Dermis blood vessel endothelial cell (primary cell): ENCODE measurements at regions not wholly inside any gene's neighbourhood (a gene's known extent, or its start where the extent isn't known, plus 50 kb on each side); places are given as distances from the start of the nearest gene placed in this dataset.
"Not testable (repeated sequence)": the region's sequence is repeated elsewhere in the genome, so short reads cannot be mapped to it uniquely, and the experiment has no call there.

Experiments
- DNase-seq: peaks from one replicate; pipeline ENCODE4 v3.0.0; 2010

DNA sequence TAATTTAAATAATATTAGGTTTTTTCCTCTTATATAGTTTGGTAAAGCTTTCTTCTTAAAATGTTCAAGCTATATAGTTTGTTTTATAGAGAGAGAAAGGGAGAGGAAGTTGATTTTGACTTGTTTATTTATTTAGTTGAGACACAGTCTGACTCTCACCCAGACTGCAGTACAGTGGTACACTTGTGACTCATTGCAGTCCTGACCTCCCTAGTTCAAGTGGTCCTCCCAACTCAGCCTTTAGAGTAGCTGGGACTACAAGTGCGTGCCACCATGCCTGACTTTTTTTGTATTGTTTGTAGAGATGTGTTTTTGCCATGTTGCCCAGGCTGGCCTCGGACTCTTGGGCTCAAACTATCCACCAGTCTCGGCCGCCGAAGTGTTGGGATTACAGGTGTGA, 187.4 kb upstream of the TGIF2LY start:
- not testable (repeated sequence) for DNase-seq

- not testable (repeated sequence) for DNase-seq
Observed at GRCh38 chrY:3404241-3404640, 174.6 kb upstream of the TGIF2LY start.

- DNase-seq = peak; percentile 25
Observed at GRCh38 chrY:3405585-3405984, 173.3 kb upstream of the TGIF2LY start.

DNA sequence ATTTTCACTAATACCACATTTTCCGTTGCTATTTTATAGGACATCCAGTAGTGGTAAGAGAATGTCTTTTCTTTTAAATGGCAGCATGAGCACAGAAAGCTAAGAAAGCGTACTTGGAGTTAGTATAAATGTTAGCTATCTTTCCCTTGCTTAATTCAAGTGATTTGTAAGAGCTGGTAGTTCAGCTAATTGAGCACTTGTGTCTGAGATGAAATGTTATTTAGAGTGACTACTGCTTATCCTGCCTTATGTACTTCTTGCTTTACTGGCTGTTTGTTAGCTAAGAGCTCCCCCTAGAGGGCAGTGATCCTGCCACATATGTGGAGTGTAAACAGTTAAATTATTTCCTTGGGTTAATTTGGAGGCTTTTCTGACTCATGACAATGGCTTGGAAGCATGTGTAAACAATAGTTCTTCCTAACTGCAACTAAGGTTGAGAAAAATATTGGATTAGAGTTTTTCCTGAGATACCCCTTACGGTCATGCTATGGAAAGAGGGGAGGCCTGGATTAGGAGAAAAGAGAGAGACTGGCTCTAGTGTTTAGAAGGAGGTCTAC, 171.9 kb upstream of the TGIF2LY start:
- not testable (repeated sequence) for DNase-seq

- DNase-seq = not testable (repeated sequence)
Observed at GRCh38 chrY:3410322-3410892, 168.5 kb upstream of the TGIF2LY start.
